H7 (cell line): ENCODE measurements at regions not wholly inside any gene's neighbourhood (a gene's known extent, or its start where the extent isn't known, plus 50 kb on each side); places are given as distances from the start of the nearest gene placed in this dataset.

Source experiments
- DNase-seq: peaks from one replicate; pipeline ENCODE4 v3.0.0; 2012
- H3K27me3 ChIP-seq: 2 replicates; pipeline ENCODE4 v1.6.0; 2011; ENCODE audit warnings: mild to moderate bottlenecking, low read length; ENCODE audit not compliant: control insufficient read depth, insufficient read depth
- H3K36me3 ChIP-seq: replicated peaks from 2 replicates; pipeline ENCODE4 v1.5.1; 2011; ENCODE audit warnings: low read length; ENCODE audit not compliant: control insufficient read depth, insufficient read depth
- H3K4me3 ChIP-seq: 2 replicates; pipeline ENCODE4 v1.5.1; 2011; ENCODE audit warnings: low read depth, mild to moderate bottlenecking, control low read depth, low read length, moderate library complexity; ENCODE audit not compliant: insufficient read depth

DNA sequence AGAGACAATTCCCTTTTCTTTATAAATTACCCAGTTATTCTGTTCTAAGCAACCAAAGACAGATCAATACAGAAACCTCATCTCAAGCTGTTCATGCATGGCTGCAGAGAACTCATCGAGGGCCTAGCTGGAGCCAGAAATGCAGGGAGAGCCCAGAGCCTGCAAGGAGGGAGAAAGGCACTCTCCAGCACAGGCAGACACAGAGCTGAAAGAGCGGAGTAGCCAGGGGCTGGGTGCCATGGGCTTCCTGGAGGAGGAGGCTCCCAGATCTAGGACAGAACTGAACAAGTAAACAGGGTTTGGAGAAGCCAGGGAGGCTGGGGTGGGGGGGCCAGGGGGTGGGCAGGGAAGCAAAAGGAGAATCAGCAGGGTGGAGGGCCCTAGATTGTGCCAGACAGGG lies 144.2 kb upstream of the ZNF507 start:
- H3K36me3 ChIP-seq: no peaks in the 10 kb centered on the region
- no peak overlapping the region for H3K4me3 ChIP-seq
- no peaks in the 10 kb centered on the region for H3K27me3 ChIP-seq
- DNase-seq: no peak

DNA sequence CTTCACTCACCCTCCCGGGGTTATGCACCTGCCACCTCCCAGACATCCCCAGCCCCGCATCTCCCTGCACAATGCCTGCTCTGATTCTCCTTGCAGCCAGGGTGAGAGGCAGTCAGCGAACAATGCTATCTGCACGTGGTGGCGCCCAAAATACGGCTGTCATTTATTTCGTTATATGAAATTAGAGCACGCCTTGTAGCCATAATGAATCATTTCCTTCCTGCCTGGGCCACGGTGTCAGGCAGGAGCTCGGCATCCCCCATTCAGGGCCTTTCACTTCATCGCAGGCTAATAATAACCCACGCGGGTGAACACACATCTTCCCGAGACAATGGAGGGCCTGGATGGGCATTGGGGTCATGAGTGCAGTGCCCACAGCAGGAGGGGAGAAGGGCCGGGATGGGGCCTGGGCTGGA lies 143.8 kb upstream of the ZNF507 start:
- no peak for DNase-seq
- no peaks in the 10 kb centered on the region for H3K36me3 ChIP-seq
- H3K27me3 ChIP-seq: no peaks in the 10 kb centered on the region
- H3K4me3 ChIP-seq: no peak overlapping the region

DNA sequence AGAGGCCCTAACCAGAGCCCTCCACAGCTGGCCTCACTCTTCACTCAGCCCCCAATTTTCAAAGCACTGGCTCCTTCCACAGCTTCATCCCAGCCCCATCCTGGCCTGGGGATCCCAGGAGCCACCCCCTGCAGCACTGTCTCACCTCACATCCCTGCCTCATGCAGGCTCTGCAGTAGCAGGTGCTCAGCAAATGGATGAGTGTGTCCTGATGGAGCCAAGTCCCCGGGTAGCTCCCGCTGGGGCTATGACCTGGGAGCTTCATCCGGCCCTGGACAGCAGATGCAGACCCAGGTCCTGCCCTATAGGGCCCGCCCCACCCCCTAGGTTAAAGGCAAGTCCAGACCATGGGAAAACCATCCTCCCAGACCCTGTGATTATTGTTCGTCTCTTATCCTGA lies 143.2 kb upstream of the ZNF507 start:
- no peaks in the 10 kb centered on the region for H3K27me3 ChIP-seq
- H3K4me3 ChIP-seq: no peak overlapping the region
- DNase-seq: no peak
- H3K36me3 ChIP-seq: no peaks in the 10 kb centered on the region

DNA sequence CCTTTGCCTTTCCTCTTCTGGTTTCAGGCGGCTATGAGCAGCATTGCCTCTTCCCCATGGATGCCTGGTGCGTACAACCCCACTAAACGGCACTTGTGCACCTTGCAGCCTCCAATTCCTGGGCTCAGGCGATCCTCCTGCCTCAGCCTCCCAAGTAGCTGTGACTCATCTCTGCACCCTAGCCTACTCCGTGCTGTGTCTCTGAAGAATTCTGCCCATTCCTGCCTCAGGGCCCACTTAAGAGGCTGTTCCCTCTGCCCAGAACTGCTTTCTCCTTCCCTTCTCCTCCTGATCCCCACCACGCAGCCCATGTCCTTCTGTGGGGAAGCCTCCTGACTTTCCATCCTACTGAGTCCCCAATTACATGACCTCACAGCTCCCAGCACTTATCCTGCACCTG lies 142.2 kb upstream of the ZNF507 start:
- no peak for DNase-seq
- Histone ChIP-seq H3K4me3 (no peak overlapping the region), H3K27me3 (no peaks in the 10 kb centered on the region), H3K36me3 (no peaks in the 10 kb centered on the region)

- H3K4me3 ChIP-seq: no peak overlapping the region
- DNase-seq: no peak
- H3K27me3 ChIP-seq: no peaks in the 10 kb centered on the region
- H3K36me3 ChIP-seq: no peaks in the 10 kb centered on the region
Observed at GRCh38 chr19:32206065-32206464, 139.3 kb upstream of the ZNF507 start.

DNA sequence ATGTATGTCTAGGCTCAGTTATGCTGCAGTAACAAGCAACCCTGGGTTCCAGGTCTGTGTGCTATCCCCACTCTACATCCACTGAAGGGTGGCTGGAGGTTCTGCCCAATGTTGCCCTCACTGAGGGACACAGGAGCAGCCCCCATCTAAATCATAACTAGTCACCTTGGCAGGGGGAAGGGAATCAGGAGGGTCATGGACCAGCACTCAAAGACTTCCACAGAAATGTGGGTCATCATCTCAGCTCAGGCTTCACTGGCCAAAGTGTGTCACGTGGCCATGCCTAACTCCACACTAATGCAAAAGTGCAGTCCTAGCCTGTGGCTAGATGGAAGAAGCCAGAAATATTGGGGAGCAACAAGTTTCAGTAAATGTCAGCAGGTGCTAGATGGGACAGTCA lies 137.3 kb upstream of the ZNF507 start:
- no peak for DNase-seq
- Histone ChIP-seq H3K27me3 (no peaks in the 10 kb centered on the region), H3K36me3 (no peaks in the 10 kb centered on the region), H3K4me3 (no peak overlapping the region)

GRCh38 chr19:32219392-32219791 lies 126.0 kb upstream of the ZNF507 start:
- peaks cover 12% of the 10 kb centered on the region for H3K27me3 ChIP-seq
- no peak overlapping the region for H3K4me3 ChIP-seq
- H3K36me3 ChIP-seq: no peaks in the 10 kb centered on the region
- no peak for DNase-seq

DNA sequence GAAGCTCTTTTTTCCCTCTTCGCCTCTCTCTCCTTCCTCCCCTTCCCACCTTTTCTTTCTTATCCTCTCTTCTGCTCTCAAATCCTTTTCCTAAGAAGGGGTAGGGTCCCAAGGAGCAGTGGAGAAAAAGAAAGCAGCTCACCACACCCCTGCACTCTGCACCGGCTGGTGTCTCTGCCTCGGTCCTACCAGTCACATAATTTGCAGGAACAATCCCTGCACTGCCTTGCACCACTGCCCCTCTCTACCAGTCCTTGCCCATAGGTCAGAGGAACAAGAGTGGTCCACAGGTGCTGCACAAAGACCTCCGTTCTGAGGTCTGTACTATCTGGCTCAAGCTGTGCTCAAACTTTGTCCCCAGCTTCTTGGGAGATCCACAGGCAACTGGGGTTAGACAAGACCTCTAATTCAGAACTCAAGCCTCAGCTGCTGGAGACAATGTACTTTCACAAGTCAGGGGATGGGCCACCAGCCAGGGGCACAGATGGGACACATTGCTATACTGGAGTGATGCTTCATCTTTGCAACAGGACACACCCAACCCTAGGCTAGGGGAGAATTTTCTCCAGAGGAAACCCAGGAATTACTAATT lies 125.4 kb upstream of the ZNF507 start:
- H3K27me3 ChIP-seq: peaks cover 12% of the 10 kb centered on the region
- DNase-seq: no peak
- no peaks in the 10 kb centered on the region for H3K36me3 ChIP-seq
- H3K4me3 ChIP-seq: no peak overlapping the region

- peaks cover 12% of the 10 kb centered on the region for H3K27me3 ChIP-seq
- H3K36me3 ChIP-seq: no peaks in the 10 kb centered on the region
- DNase-seq: no peak
- H3K4me3 ChIP-seq: no peak overlapping the region
Observed at GRCh38 chr19:32220951-32221350, 124.5 kb upstream of the ZNF507 start.

DNA sequence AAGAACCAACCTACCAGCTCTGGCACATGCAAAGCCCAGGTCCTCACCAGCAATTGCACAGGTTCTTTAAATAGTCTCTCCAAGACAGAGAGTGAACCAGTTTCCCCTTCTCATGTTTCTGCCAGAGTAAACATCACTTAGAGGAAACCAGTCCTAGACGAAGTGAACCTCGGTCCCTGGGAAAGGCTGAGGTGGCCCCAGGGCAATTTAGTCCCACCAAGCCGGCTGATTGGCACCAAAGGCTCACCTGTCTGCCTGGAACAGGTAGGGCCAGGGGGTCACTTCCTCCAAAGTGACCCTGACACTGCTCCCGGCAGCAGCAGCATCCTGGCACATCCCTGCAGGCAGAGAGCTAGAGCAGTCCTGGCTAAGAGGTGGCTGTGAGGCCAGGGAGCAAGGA lies 122.9 kb upstream of the ZNF507 start:
- DNase-seq: no peak
- Histone ChIP-seq H3K27me3 (peaks cover 12% of the 10 kb centered on the region), H3K36me3 (no peaks in the 10 kb centered on the region), H3K4me3 (no peak overlapping the region)

GRCh38 chr19:32223106-32223505 lies 122.3 kb upstream of the ZNF507 start:
- Histone ChIP-seq H3K4me3 (no peak overlapping the region), H3K27me3 (peaks cover 12% of the 10 kb centered on the region), H3K36me3 (no peaks in the 10 kb centered on the region)
- DNase-seq: no peak

DNA sequence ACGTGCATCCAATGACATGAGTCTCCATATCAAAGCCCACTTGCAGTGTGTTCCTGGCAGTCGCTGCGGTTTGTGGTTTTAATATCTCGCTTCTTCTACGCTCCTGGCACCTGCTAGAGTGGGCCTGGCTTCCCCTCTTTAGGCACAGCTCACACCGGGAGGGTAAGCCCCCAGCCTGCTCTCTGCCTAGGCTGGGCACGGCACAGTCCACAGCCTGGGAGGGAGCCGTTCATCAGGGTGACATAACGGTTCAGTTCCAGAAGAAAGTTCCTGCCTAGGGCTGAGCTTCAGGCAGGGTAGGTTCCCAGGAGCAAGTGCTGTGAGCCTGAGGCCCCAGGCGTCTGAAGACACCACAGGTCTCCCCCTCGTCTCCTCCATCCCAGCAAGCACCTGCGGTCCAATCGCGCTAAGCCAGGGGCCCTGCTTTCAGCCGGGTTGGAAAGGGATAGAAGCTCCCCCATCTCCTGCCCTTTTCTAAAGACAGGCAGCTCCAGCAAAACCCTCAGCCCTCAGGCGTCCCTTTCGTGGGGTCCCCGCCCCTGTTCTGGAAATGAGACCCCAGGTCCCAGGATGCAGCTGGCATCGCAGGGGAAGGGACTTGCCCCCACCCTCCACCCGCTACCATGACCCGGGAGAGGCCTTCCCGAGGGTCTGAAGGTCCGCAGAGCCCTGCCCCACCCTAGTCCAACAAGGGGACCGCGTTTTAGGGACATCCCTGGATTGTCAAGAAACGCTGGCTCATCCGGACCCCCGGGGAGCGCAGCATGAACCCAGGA lies 121.6 kb upstream of the ZNF507 start:
- H3K36me3 ChIP-seq: no peaks in the 10 kb centered on the region
- peaks cover 12% of the 10 kb centered on the region for H3K27me3 ChIP-seq
- H3K4me3 ChIP-seq: peak overlapping the region; percentile 15; the same call in 1 of the 2 replicates
- DNase-seq: peak; percentile 69

DNA sequence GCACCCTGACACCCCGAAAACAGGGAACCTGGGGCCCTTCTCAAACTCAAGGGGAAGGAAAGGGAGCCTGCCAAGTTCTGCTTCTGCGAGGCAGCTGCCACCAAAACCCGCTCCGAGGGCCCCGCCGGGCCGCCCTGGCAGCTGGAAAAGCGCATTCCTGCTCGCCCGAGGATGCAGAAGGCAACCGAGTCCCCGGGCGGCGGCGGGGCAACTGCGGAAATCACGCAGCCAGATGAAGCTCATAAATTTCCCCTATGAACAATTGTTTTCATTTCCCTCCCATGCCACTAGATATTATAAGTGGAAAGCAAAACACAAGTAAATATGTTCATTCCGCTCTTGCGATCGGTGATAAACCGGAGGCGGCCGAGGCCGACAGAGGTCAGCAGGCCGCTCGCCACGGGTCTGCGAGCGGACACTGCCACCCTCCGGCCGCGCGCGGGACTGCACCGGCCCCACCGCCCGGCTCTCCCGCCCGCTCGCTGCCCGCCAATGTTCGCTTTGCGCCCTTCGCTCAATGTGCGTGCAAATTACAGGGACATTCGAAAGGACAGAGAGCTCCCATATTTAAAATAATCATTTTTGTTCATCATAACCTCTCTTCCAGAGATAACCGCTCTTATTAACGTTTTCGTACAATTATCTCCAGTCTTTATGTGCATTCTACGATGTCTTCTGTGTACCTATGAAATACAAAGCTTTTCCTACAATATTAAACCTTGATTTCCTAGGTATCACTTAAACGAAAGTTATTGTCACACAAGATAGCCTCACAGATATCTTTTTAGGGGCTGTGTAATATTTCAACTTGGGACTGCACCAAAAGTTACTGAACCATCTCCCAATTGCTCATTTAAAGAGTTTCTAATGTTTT lies 120.8 kb upstream of the ZNF507 start:
- Histone ChIP-seq H3K4me3 (peak overlapping the region; percentile 15; the same call in 1 of the 2 replicates), H3K36me3 (no peaks in the 10 kb centered on the region), H3K27me3 (peaks cover 12% of the 10 kb centered on the region)
- DNase-seq: peak; percentile 94

GRCh38 chr19:32227561-32228165 lies 117.7 kb upstream of the ZNF507 start:
- Histone ChIP-seq H3K4me3 (no peak overlapping the region), H3K27me3 (peaks cover 12% of the 10 kb centered on the region), H3K36me3 (no peaks in the 10 kb centered on the region)
- peak; percentile 82 for DNase-seq
